Type B pancreatic cell (in vitro differentiated cells): ENCODE measurements at regions not wholly inside any gene's neighbourhood (a gene's known extent, or its start where the extent isn't known, plus 50 kb on each side); places are given as distances from the start of the nearest gene placed in this dataset.

Experiments
- DNase-seq: peaks from one replicate; pipeline ENCODE4 v3.0.0; 2021; ENCODE audit warnings: mixed read lengths; ENCODE audit not compliant: unreplicated experiment; ENCODE audit errors: extremely low spot score
- H3K27ac Mint-ChIP-seq: 2 replicates; pipeline ENCODE4 v1.8.0; 2021; ENCODE audit warnings: mild to moderate bottlenecking, mixed read lengths
- H3K27me3 Mint-ChIP-seq: 2 replicates; pipeline ENCODE4 v1.8.0; 2021; ENCODE audit warnings: mixed read lengths
- H3K36me3 Mint-ChIP-seq: 2 replicates; pipeline ENCODE4 v1.8.0; 2021; ENCODE audit warnings: mixed read lengths
- H3K4me1 Mint-ChIP-seq: one replicate; pipeline ENCODE4 v1.8.0; 2021; ENCODE audit warnings: mixed read lengths; ENCODE audit not compliant: unreplicated experiment
- H3K4me3 Mint-ChIP-seq: 2 replicates; pipeline ENCODE4 v1.8.0; 2021; ENCODE audit warnings: mild to moderate bottlenecking, mixed read lengths
- H3K9me3 Mint-ChIP-seq: 2 replicates; pipeline ENCODE4 v1.8.0; 2021; ENCODE audit warnings: mixed read lengths
- CTCF ChIP-seq: fragments of 200-600 bp; sonication (generic); conservative IDR thresholded peaks from 2 replicates; pipeline ENCODE4 v1.5.0; 2021; ENCODE audit warnings: antibody characterized with exemption, mild to moderate bottlenecking

DNA sequence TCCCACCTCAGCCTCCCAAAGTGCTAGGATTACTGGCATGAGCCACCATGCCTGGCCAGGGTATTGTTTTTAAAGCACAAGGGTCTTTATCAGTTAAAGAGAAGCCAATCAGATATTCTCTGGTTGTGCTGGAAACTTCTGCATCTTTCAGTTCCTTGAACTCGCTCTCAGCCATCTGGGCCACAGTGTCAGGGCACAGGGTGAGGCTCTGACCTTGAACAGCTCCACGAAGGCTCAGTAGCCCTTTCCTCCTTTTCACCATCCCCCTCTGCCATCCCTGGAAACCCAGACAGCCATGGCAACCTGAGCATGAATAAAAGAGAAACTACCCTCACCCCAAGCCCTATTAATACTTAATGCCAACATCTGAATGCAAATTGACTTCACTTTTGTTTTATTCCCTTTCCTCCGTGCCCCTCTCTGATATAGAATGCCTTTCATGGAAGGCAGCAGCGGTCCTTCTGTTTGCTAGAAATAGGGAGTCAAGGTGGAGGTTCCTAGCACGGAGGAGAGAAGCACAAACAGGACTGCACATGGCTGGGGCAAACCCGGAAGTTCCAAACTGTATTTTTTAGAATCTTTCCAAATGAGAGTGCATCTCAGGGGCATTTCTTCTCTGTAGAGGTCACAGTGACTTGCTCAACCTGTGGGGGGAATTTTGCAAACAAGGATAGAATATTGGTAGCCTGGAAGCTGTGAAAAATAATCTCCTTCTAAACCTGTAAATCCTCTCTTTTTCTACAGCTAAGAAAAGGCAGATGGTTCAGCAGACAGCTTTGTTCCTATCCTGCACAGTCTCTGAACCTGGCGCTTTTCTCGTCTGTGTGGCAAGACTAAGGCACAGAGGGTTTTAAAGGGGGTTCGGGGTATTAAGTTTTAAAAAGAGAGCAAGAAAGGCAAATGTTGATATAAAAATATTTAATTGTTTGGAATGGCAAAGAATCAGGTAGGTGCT is 176.4 kb upstream of the RREB1 start:
- Mint-ChIP-seq H3K4me1 (peaks cover 16% of the 10 kb centered on the region), H3K4me3 (no peak overlapping the region), H3K27ac (no peak overlapping the region), H3K27me3 (peaks cover 8% of the 10 kb centered on the region), H3K9me3 (no peaks in the 10 kb centered on the region), H3K36me3 (no peaks in the 10 kb centered on the region)
- DNase-seq = no peak
- TF ChIP-seq CTCF = no peak

GRCh38 chr6:6932341-6932740 is 175.4 kb upstream of the RREB1 start:
- TF ChIP-seq CTCF = no peak
- Mint-ChIP-seq H3K4me1 (peaks cover 8% of the 10 kb centered on the region), H3K36me3 (no peaks in the 10 kb centered on the region), H3K27me3 (peaks cover 2% of the 10 kb centered on the region), H3K4me3 (no peak overlapping the region), H3K27ac (no peak overlapping the region), H3K9me3 (no peaks in the 10 kb centered on the region)
- DNase-seq = no peak

- DNase-seq = no peak
- no peak for TF ChIP-seq CTCF
- Mint-ChIP-seq H3K36me3 (no peaks in the 10 kb centered on the region), H3K27me3 (no peaks in the 10 kb centered on the region), H3K4me1 (peaks cover 4% of the 10 kb centered on the region), H3K4me3 (no peak overlapping the region), H3K27ac (no peak overlapping the region), H3K9me3 (no peaks in the 10 kb centered on the region)
Observed at GRCh38 chr6:6932968-6933367, 174.8 kb upstream of the RREB1 start.

GRCh38 chr6:6940031-6941025 is 167.4 kb upstream of the RREB1 start:
- H3K4me3 Mint-ChIP-seq = no peak overlapping the region
- no peak for TF ChIP-seq CTCF
- H3K27me3 Mint-ChIP-seq = no peaks in the 10 kb centered on the region
- no peaks in the 10 kb centered on the region for H3K4me1 Mint-ChIP-seq
- H3K36me3 Mint-ChIP-seq = no peaks in the 10 kb centered on the region
- no peak for DNase-seq
- no peaks in the 10 kb centered on the region for H3K9me3 Mint-ChIP-seq
- H3K27ac Mint-ChIP-seq = no peak overlapping the region

GRCh38 chr6:6941201-6941600 is 166.6 kb upstream of the RREB1 start:
- TF ChIP-seq CTCF = no peak
- no peaks in the 10 kb centered on the region for H3K9me3 Mint-ChIP-seq
- no peak overlapping the region for H3K27ac Mint-ChIP-seq
- no peak overlapping the region for H3K4me3 Mint-ChIP-seq
- no peaks in the 10 kb centered on the region for H3K27me3 Mint-ChIP-seq
- H3K36me3 Mint-ChIP-seq = no peaks in the 10 kb centered on the region
- no peaks in the 10 kb centered on the region for H3K4me1 Mint-ChIP-seq
- DNase-seq = no peak
